SK-N-SH (cell line): ENCODE measurements at regions not wholly inside any gene's neighbourhood (a gene's known extent, or its start where the extent isn't known, plus 50 kb on each side); places are given as distances from the start of the nearest gene placed in this dataset.

Experiments used
- CTCF ChIA-PET: fragments of 300-600, 350-600 bp; formaldehyde crosslinking; extraction: SDS; loops from one replicate; lab custom pipeline; 2021; lab: Yijun Ruan, JAX
- POLR2A ChIA-PET: fragments of 350-600 bp; sonication (Branson Sonifier 250); formaldehyde crosslinking; extraction: SDS; loops from one replicate; lab custom pipeline; 2020; ENCODE audit warnings: antibody characterized with exemption, inconsistent platforms; lab: Yijun Ruan, JAX
- DNase-seq: peaks from one replicate; pipeline ENCODE4 v3.0.0; 2012
- H2AFZ ChIP-seq: fragments of 200-600 bp; sonication (generic); 2 replicates; pipeline ENCODE4 v1.8.1; 2016; ENCODE audit warnings: antibody characterized with exemption, mild to moderate bottlenecking, low read depth
- H3F3A ChIP-seq: fragments of 200-600 bp; sonication (generic); replicated peaks from 2 replicates; pipeline ENCODE3; 2016; ENCODE audit warnings: antibody characterized with exemption, mild to moderate bottlenecking; ENCODE audit not compliant: insufficient read depth
- H3K27ac ChIP-seq, 2 experiments: fragments of 200-500 bp in 1 of 2; fragments of 200-600 bp in 1 of 2; sonication (Bioruptor generic) in 1 of 2; sonication (generic), shearing (Covaris generic) in 1 of 2; 2 replicates each; pipeline versions ENCODE4 v1.5.1 to v1.6.1; 2014 to 2016; ENCODE audit warnings: low read depth in 2 of 2, inconsistent platforms in 1 of 2, low read length in 1 of 2, mild to moderate bottlenecking in 1 of 2, mixed read lengths in 1 of 2
- H3K27me3 ChIP-seq: fragments of 200-600 bp; sonication (generic), shearing (Covaris generic); 2 replicates; pipeline ENCODE4 v1.6.1; 2016; ENCODE audit warnings: mixed run types; ENCODE audit not compliant: insufficient read depth
- H3K36me3 ChIP-seq, 2 experiments: fragments of 200-500 bp in 1 of 2; fragments of 200-600 bp in 1 of 2; sonication (Bioruptor generic) in 1 of 2; sonication (generic) in 1 of 2; replicated peaks in 1 of 2; 2 replicates each; pipeline versions ENCODE3 to v1.5.1; 2014 to 2016; ENCODE audit warnings: low read length in 1 of 2, mild to moderate bottlenecking in 1 of 2; ENCODE audit not compliant: insufficient read depth in 2 of 2, control insufficient read depth in 1 of 2
- H3K4me1 ChIP-seq, 2 experiments: fragments of 200-500 bp in 1 of 2; fragments of 200-600 bp in 1 of 2; sonication (Bioruptor generic) in 1 of 2; sonication (generic), shearing (Covaris generic) in 1 of 2; 2 replicates each; pipeline versions ENCODE4 v1.5.1 to v1.6.1; 2014 to 2016; ENCODE audit warnings: low read depth in 1 of 2, low read length in 1 of 2, mixed run types in 1 of 2; ENCODE audit not compliant: insufficient read depth in 2 of 2, control insufficient read depth in 1 of 2
- H3K4me2 ChIP-seq: fragments of 200-600 bp; sonication (generic), shearing (Covaris generic); 2 replicates; pipeline ENCODE4 v1.6.1; 2017; ENCODE audit warnings: mixed run types
- H3K4me3 ChIP-seq, 2 experiments: fragments of 200-500 bp in 1 of 2; fragments of 200-600 bp in 1 of 2; sonication (Bioruptor generic) in 1 of 2; sonication (generic), shearing (Covaris generic) in 1 of 2; 2 replicates each; pipeline versions ENCODE4 v1.5.1 to v1.8.1; 2014 to 2016; ENCODE audit warnings: low read depth in 2 of 2, inconsistent platforms in 1 of 2, low read length in 1 of 2, mild to moderate bottlenecking in 1 of 2, mixed read lengths in 1 of 2, moderate library complexity in 1 of 2
- H3K79me2 ChIP-seq: fragments of 200-600 bp; sonication (generic); 2 replicates; pipeline ENCODE4 v1.8.1; 2017; ENCODE audit warnings: mild to moderate bottlenecking; ENCODE audit not compliant: insufficient read depth
- H3K9ac ChIP-seq: fragments of 200-600 bp; sonication (generic); 2 replicates; pipeline ENCODE4 v1.6.1; 2017; ENCODE audit warnings: mixed run types
- H3K9me2 ChIP-seq: fragments of 200-600 bp; sonication (generic); 2 replicates; pipeline ENCODE4 v1.6.1; 2017; ENCODE audit warnings: mixed run types
- H3K9me3 ChIP-seq: fragments of 200-600 bp; sonication (generic); 2 replicates; pipeline ENCODE4 v1.6.1; 2017; ENCODE audit warnings: mixed run types, mild to moderate bottlenecking, moderate library complexity
- H4K20me1 ChIP-seq: fragments of 200-600 bp; sonication (generic); 2 replicates; pipeline ENCODE4 v1.6.1; 2017; ENCODE audit warnings: mild to moderate bottlenecking, mixed run types; ENCODE audit not compliant: insufficient read depth
- ELF1 ChIP-seq: IDR thresholded peaks from 2 replicates; pipeline ENCODE4 v1.4.0; 2012
- FOXM1 ChIP-seq: IDR thresholded peaks from 2 replicates; pipeline ENCODE4 v1.4.0; 2012; ENCODE audit warnings: low read depth, mild to moderate bottlenecking
- GABPA ChIP-seq: IDR thresholded peaks from 2 replicates; pipeline ENCODE4 v1.4.0; 2012; ENCODE audit warnings: low read depth, mild to moderate bottlenecking
- GATA2 ChIP-seq: sonication (generic); formaldehyde crosslinking; IDR thresholded peaks from 2 replicates; pipeline ENCODE4 v1.5.0; 2020; ENCODE audit warnings: mild to moderate bottlenecking, missing genetic modification reagents
- MEF2A ChIP-seq: IDR thresholded peaks from 2 replicates; pipeline ENCODE4 v1.4.0; 2012; ENCODE audit warnings: low read depth, borderline replicate concordance
- RXRA ChIP-seq: IDR thresholded peaks from 2 replicates; pipeline ENCODE4 v1.4.0; 2012; ENCODE audit warnings: low read depth, mild to moderate bottlenecking, borderline replicate concordance
- TEAD4 ChIP-seq: IDR thresholded peaks from 2 replicates; pipeline ENCODE4 v1.4.0; 2012; ENCODE audit warnings: mild to moderate bottlenecking, borderline replicate concordance; ENCODE audit not compliant: insufficient read depth
- WGBS: methylation state at CpG from one replicate; pipeline ENCODE4 v1.1.6; 2017; ENCODE audit warnings: low lambda C conversion rate; 5-methylcytosine and 5-hydroxymethylcytosine counted together
- TF ChIP-seq, protein P1 (sequence below): IDR thresholded peaks from 2 replicates; pipeline ENCODE4; 2012
- TF ChIP-seq, protein P2 (sequence below): IDR thresholded peaks from 2 replicates; pipeline ENCODE4 v1.6.1; 2012; ENCODE audit warnings: mild to moderate bottlenecking, low read depth, low read length, moderate library complexity
- TF ChIP-seq, protein P3 (sequence below): fragments of 200-600 bp; sonication (generic); IDR thresholded peaks from 2 replicates; pipeline ENCODE4 v1.6.1; 2017; ENCODE audit warnings: antibody characterized with exemption, mild to moderate bottlenecking, moderate library complexity

DNA sequence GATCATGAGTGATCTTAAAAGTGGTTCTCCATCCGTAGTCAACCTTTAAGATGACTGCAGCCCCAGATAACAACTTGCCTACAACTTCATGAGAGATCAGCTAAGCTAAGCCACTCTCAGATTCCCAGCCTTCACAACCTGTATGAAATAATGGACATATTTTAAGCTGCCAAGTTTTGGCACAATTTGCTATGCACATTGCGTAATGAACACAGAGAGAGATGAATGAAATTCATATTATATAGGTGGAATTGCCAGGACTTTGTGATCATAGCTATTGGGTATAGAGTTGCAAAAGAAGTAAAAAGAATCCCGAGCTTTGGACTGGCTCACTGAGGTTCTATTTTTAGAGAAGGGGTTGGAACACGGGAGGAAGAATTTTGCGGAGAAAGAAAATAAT, 59.1 kb upstream of the EGLN3 start:
- Histone ChIP-seq H3K4me2 (no peak overlapping the region), H3K9me2 (no peaks in the 10 kb centered on the region), H4K20me1 (no peaks in the 10 kb centered on the region), H3K9ac (no peak overlapping the region)
- CTCF ChIA-PET: no interaction called here
- TF ChIP-seq, protein P1, sequence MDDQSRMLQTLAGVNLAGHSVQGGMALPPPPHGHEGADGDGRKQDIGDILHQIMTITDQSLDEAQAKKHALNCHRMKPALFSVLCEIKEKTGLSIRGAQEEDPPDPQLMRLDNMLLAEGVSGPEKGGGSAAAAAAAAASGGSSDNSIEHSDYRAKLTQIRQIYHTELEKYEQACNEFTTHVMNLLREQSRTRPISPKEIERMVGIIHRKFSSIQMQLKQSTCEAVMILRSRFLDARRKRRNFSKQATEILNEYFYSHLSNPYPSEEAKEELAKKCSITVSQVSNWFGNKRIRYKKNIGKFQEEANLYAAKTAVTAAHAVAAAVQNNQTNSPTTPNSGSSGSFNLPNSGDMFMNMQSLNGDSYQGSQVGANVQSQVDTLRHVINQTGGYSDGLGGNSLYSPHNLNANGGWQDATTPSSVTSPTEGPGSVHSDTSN: no peak
- TF ChIP-seq FOXM1: no peak
- TF ChIP-seq, protein P2, sequence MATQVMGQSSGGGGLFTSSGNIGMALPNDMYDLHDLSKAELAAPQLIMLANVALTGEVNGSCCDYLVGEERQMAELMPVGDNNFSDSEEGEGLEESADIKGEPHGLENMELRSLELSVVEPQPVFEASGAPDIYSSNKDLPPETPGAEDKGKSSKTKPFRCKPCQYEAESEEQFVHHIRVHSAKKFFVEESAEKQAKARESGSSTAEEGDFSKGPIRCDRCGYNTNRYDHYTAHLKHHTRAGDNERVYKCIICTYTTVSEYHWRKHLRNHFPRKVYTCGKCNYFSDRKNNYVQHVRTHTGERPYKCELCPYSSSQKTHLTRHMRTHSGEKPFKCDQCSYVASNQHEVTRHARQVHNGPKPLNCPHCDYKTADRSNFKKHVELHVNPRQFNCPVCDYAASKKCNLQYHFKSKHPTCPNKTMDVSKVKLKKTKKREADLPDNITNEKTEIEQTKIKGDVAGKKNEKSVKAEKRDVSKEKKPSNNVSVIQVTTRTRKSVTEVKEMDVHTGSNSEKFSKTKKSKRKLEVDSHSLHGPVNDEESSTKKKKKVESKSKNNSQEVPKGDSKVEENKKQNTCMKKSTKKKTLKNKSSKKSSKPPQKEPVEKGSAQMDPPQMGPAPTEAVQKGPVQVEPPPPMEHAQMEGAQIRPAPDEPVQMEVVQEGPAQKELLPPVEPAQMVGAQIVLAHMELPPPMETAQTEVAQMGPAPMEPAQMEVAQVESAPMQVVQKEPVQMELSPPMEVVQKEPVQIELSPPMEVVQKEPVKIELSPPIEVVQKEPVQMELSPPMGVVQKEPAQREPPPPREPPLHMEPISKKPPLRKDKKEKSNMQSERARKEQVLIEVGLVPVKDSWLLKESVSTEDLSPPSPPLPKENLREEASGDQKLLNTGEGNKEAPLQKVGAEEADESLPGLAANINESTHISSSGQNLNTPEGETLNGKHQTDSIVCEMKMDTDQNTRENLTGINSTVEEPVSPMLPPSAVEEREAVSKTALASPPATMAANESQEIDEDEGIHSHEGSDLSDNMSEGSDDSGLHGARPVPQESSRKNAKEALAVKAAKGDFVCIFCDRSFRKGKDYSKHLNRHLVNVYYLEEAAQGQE: no peak
- TF ChIP-seq, all 33 proteins: peak for 0
- H3K9me3 ChIP-seq: no peaks in the 10 kb centered on the region
- H2AFZ ChIP-seq: no peak overlapping the region
- H3K27me3 ChIP-seq: peaks cover 13% of the 10 kb centered on the region; the same call in 1 of the 2 replicates
- 56% methylated on average over 5 of the region's 5 CpGs for WGBS
- DNase-seq: no peak
- POLR2A ChIA-PET: no interaction called here
- H3F3A ChIP-seq: no peaks in the 10 kb centered on the region
- H3K4me1 ChIP-seq: no peaks in the 10 kb centered on the region
- no peak overlapping the region for H3K4me3 ChIP-seq
- H3K36me3 ChIP-seq: no peaks in the 10 kb centered on the region
- no peak overlapping the region for H3K27ac ChIP-seq
- H3K79me2 ChIP-seq: no peaks in the 10 kb centered on the region

DNA sequence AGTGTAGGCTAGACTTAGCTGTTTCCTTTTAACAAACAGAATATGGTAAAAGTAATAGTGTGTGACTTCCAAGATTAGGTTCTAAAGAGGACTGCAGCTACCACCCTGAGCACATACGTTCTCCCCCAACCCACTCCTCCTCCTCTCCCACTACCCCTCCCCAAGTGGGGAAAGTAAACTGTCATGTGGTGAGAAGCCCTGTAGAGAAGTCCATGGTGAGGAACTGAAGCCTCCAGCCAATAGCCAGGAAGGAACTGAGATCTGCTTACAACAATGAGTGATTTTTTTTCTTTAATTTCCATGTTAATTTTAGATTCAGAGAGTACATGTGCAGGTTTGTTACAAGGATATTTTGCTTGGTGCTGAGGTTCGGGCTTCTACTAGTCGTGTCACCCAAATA, 57.0 kb upstream of the EGLN3 start:
- H3K4me3 ChIP-seq: no peak overlapping the region
- H3K9me3 ChIP-seq: no peaks in the 10 kb centered on the region
- CTCF ChIA-PET: interaction anchor here (0.9 kb wide), 1 partner anchor 17 kb away, joined by 3 read pairs; no protein-coding TSS in a partner anchor
- H3K36me3 ChIP-seq: no peaks in the 10 kb centered on the region
- no peak overlapping the region for H3K27ac ChIP-seq
- TF ChIP-seq MEF2A (no peak), ELF1 (no peak), RXRA (no peak), TEAD4 (no peak), GABPA (no peak), GATA2 (CRISPR knock-in tag) (no peak)
- TF ChIP-seq, protein P2: no peak
- TF ChIP-seq, protein P3, sequence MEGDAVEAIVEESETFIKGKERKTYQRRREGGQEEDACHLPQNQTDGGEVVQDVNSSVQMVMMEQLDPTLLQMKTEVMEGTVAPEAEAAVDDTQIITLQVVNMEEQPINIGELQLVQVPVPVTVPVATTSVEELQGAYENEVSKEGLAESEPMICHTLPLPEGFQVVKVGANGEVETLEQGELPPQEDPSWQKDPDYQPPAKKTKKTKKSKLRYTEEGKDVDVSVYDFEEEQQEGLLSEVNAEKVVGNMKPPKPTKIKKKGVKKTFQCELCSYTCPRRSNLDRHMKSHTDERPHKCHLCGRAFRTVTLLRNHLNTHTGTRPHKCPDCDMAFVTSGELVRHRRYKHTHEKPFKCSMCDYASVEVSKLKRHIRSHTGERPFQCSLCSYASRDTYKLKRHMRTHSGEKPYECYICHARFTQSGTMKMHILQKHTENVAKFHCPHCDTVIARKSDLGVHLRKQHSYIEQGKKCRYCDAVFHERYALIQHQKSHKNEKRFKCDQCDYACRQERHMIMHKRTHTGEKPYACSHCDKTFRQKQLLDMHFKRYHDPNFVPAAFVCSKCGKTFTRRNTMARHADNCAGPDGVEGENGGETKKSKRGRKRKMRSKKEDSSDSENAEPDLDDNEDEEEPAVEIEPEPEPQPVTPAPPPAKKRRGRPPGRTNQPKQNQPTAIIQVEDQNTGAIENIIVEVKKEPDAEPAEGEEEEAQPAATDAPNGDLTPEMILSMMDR: no peak
- TF ChIP-seq, all 33 proteins: peak for 0
- Histone ChIP-seq H3K79me2 (no peaks in the 10 kb centered on the region), H2AFZ (no peak overlapping the region), H3K4me2 (no peak overlapping the region), H3F3A (no peaks in the 10 kb centered on the region), H3K27me3 (peaks cover 5% of the 10 kb centered on the region; the same call in 1 of the 2 replicates), H4K20me1 (no peaks in the 10 kb centered on the region), H3K9me2 (no peaks in the 10 kb centered on the region), H3K4me1 (no peaks in the 10 kb centered on the region), H3K9ac (no peak overlapping the region)
- POLR2A ChIA-PET: no interaction called here
- DNase-seq: no peak
- 38% methylated on average over 3 of the region's 3 CpGs for WGBS
